Fibroblast of villous mesenchyme (primary cell): ENCODE measurements at regions not wholly inside any gene's neighbourhood (a gene's known extent, or its start where the extent isn't known, plus 50 kb on each side); places are given as distances from the start of the nearest gene placed in this dataset.

Source experiments
- DNase-seq: peaks from one replicate; pipeline ENCODE4 v3.0.0-alpha.2; 2010; ENCODE audit warnings: low read depth
- H3K4me3 ChIP-seq: 2 replicates; pipeline ENCODE4 v1.5.1; 2011; ENCODE audit warnings: low read depth, mild to moderate bottlenecking, low read length
- TF ChIP-seq, protein P1 (sequence below): IDR thresholded peaks from 2 replicates; pipeline ENCODE4 v1.5.1; 2012; ENCODE audit warnings: low read depth, mild to moderate bottlenecking, low read length; ENCODE audit not compliant: insufficient read depth

DNA sequence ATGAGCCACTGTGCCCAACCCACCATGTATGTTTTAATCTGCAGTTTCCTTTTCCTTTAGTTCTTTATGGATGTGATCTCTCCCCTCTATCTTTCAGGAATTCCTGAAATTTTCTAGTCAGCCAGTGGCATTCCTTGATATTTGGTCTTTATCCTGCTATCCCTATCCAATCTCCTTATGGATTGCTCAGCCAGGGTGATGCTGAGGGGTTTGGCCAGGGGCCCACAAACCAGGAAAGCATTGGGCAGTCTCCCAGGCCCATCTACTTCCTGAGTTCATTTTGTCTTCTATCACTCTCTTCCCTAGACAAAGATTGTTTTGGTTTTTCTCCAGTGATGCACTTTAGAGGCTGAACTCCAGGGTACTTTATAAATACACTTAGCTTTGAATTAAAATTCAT, 115.9 kb downstream of the KATNIP start:
- TF ChIP-seq, protein P1, sequence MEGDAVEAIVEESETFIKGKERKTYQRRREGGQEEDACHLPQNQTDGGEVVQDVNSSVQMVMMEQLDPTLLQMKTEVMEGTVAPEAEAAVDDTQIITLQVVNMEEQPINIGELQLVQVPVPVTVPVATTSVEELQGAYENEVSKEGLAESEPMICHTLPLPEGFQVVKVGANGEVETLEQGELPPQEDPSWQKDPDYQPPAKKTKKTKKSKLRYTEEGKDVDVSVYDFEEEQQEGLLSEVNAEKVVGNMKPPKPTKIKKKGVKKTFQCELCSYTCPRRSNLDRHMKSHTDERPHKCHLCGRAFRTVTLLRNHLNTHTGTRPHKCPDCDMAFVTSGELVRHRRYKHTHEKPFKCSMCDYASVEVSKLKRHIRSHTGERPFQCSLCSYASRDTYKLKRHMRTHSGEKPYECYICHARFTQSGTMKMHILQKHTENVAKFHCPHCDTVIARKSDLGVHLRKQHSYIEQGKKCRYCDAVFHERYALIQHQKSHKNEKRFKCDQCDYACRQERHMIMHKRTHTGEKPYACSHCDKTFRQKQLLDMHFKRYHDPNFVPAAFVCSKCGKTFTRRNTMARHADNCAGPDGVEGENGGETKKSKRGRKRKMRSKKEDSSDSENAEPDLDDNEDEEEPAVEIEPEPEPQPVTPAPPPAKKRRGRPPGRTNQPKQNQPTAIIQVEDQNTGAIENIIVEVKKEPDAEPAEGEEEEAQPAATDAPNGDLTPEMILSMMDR = no peak
- no peak for DNase-seq
- H3K4me3 ChIP-seq = no peak overlapping the region

DNA sequence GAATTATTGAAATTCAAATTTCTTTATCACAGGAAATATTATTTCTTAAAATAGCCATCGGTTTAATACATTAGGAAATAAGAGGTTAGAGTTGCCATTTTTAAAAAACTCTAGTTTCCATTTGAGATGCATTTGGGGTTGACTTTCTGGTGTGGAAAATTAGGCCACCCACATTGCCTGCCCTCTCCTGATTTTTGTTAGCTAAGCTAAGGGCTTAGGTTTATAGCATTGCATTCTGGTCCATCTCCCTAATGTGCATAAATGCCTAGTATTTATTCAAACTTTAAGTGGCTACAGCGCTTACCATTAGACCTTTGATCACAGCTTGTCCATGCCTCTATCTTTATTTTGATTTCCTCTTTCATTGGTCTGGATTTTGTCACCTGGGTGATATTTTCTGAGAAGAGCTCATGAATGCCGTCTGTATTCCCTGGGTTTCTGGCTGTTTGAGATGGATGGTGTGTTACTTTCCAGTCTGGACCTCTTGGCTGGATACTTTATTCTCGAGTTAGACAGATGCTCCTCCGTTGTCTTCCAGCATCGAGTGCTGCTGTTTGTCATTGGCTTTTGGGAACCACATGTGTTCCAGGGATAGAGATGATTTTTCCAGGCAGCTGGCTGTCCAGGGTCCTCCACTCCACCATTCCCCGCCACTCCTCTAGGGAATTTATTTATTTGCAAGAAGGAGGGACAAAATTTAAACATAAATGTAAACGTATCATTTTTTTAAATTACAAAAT, 120.3 kb downstream of the KATNIP start:
- TF ChIP-seq, protein P1 = no peak

DNA sequence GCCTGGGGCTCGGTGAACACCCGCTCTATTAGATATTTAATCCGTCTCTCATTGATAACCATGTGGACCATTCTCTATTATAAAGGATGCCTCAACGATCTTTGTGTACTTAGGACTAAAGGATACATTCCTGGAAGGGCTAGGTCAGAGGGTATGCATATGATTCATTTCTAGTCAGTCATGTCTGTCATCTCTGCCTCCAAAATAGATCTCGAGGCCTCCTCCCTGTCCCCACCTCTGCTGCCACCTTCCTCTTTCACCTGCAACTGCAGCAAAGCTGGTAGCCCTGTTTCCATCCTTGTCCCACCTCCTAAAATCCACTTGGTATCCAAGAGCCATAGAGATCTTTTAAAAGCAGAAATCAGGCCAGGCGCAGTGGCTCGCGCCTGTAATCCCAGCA, 121.5 kb downstream of the KATNIP start:
- DNase-seq = no peak
- TF ChIP-seq, protein P1 = no peak
- no peak overlapping the region for H3K4me3 ChIP-seq

More for the DNA sequence above, 120.3 kb downstream of the KATNIP start:
- no peak overlapping the region for H3K4me3 ChIP-seq
- no peak for DNase-seq

DNA sequence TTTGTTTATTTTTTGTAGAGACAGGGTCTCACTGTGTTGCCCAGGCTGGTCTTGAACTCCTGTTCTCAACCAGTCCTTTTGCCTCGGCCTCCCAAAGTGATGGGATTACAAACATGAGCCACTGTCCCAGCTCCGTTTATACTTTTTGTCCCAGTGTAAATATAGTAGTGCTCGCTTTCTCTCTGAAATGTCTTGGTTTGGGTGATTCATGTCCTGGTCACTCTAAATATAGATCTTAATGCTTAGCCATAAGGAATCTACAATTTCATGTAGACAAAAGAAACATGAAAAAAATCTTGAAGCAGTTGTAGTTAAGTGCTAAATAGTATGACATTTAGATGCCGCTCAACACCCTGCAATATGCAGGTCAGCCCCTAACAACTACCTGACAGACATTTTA, 126.9 kb downstream of the KATNIP start:
- H3K4me3 ChIP-seq = no peak overlapping the region
- DNase-seq = no peak
- TF ChIP-seq, protein P1 = no peak

- no peak for DNase-seq
- TF ChIP-seq, protein P1 = no peak
- H3K4me3 ChIP-seq = no peak overlapping the region
Measured at GRCh38 chr16:27677263-27677662, 127.3 kb downstream of the KATNIP start.

- no peak for DNase-seq
- no peak overlapping the region for H3K4me3 ChIP-seq
- TF ChIP-seq, protein P1 = no peak
Measured at GRCh38 chr16:27678955-27679354, 129.0 kb downstream of the KATNIP start.

DNA sequence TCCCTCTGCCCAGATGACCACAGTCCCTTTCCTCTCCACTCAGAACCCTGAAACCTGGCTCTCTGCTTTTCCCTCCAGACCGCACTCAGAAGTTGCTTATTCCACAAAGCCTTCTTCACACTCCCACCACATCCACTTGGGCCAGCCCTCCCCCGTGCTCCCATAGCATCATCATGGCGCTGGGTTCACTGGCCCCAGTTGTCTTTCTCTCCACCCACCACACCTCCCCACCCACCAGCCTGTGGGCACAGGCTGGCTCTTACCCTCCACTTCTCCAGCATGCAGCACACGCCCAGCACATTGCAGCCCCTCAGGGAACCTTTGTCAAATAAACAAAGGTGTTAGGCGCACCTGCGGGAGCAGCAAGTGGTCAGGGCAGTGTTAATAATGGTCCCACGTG, 130.0 kb downstream of the KATNIP start:
- TF ChIP-seq, protein P1 = no peak
- H3K4me3 ChIP-seq = no peak overlapping the region
- no peak for DNase-seq
